Stomach (tissue), 8 donors: ENCODE measurements at regions not wholly inside any gene's neighbourhood (a gene's known extent, or its start where the extent isn't known, plus 50 kb on each side); places are given as distances from the start of the nearest gene placed in this dataset.
"Not testable (repeated sequence)": the region's sequence is repeated elsewhere in the genome, so short reads cannot be mapped to it uniquely, and the experiment has no call there.

Experiments
- DNase-seq, 2 donors: peaks; one replicate each; pipeline versions ENCODE4 v3.0.0 to v3.0.0-alpha.2; 2013 to 2019
- H3K27ac ChIP-seq, 5 donors: fragments of 200-600 bp in 4 of 5; sonication (generic) in 4 of 5; one replicate each; pipeline ENCODE4 v1.5.1; 2013 to 2019; ENCODE audit warnings: mild to moderate bottlenecking in 1 of 5, moderate library complexity in 1 of 5
- H3K27me3 ChIP-seq, 3 donors: fragments of 200-600 bp; sonication (generic); one replicate each; pipeline ENCODE4 v1.5.1; 2017 to 2019; ENCODE audit warnings: mixed run types in 1 of 3
- H3K36me3 ChIP-seq, 4 donors: fragments of 200-600 bp; sonication (generic); 1 replicate in 3 of 4; 2 replicates in 1 of 4; pipeline ENCODE4 v1.5.1; 2016 to 2019
- H3K4me1 ChIP-seq, 4 donors: fragments of 200-600 bp; sonication (generic); one replicate each; pipeline ENCODE4 v1.5.1; 2016 to 2019
- H3K4me3 ChIP-seq, 4 donors: fragments of 200-600 bp; sonication (generic) in 3 of 4; one replicate each; pipeline ENCODE4 v1.5.1; 2016 to 2019; ENCODE audit warnings: mild to moderate bottlenecking in 1 of 4
- H3K9me3 ChIP-seq, 4 donors: fragments of 200-600 bp; sonication (generic); one replicate each; pipeline ENCODE4 v1.5.1; 2016 to 2019
- CTCF ChIP-seq, 7 experiments: fragments of 450-650 bp in 4 of 7; fragments of 200-600 bp in 3 of 7; sonication (generic) in 3 of 7; IDR thresholded peaks; one replicate each; pipeline ENCODE4 v1.5.1; 2016 to 2019; ENCODE audit warnings: antibody characterized with exemption in 7 of 7, control low read depth in 2 of 7, mild to moderate bottlenecking in 1 of 7
- EP300 ChIP-seq: sonication (generic); formaldehyde crosslinking; IDR thresholded peaks from one replicate; pipeline ENCODE4 v1.6.1; 2017; ENCODE audit warnings: antibody characterized with exemption
- POLR2A ChIP-seq, 4 donors: fragments of 450-650 bp; IDR thresholded peaks; one replicate each; pipeline ENCODE4 v1.6.1; 2016; ENCODE audit warnings: antibody characterized with exemption in 4 of 4, control low read depth in 2 of 4, mild to moderate bottlenecking in 1 of 4, moderate library complexity in 1 of 4
- POLR2AphosphoS5 ChIP-seq, 3 donors: sonication (generic); formaldehyde crosslinking; IDR thresholded peaks; one replicate each; pipeline ENCODE4 v1.6.1; 2016; ENCODE audit warnings: antibody characterized with exemption in 3 of 3
- WGBS, 5 donors: extraction: QIAGEN DNeasy Blood & Tissue Kit in 3 of 5; methylation state at CpG; one replicate each; pipeline versions ENCODE4 v1.1.5 to v1.1.7; 2013 to 2018; 5-methylcytosine and 5-hydroxymethylcytosine counted together
- intact Hi-C: fragments of 100-400 bp; cut with DNase I; formaldehyde crosslinking; loops from one replicate; pipeline ENCODE4 v1.15.1; 2023; ENCODE audit warnings: low total_unique reads
- donor health status: healthy with polysubstance abuse.
- donor health status: Bipolar disorder and iron deficiency.
- donor health status: healthy.

GRCh38 chr12:77224346-77224745, 159.0 kb upstream of the E2F7 start:
- no peak for DNase-seq
- H3K27me3 ChIP-seq = no peaks in the 10 kb centered on the region
- H3K4me3 ChIP-seq = no peak overlapping the region
- 76 to 90% (median 85%) methylated on average over 2 of the region's 2 CpGs for WGBS, 5 donors
- H3K4me1 ChIP-seq = peaks cover 0 to 7% (median 0%) of the 10 kb centered on the region in 4 donors
- H3K27ac ChIP-seq = no peak overlapping the region
- intact Hi-C loops = no loop called here
- no peak for TF ChIP-seq CTCF (IDR thresholded peaks at IDR 0.05)
- no peak for TF ChIP-seq POLR2AphosphoS5 (IDR thresholded peaks at IDR 0.05)
- H3K36me3 ChIP-seq = no peaks in the 10 kb centered on the region
- H3K9me3 ChIP-seq = no peaks in the 10 kb centered on the region

GRCh38 chr12:77222336-77222735, 157.0 kb upstream of the E2F7 start:
- Histone ChIP-seq H3K27me3 (no peaks in the 10 kb centered on the region), H3K9me3 (no peaks in the 10 kb centered on the region), H3K4me3 (no peak overlapping the region), H3K4me1 (peaks cover 0 to 6% (median 0%) of the 10 kb centered on the region in 4 donors), H3K36me3 (no peaks in the 10 kb centered on the region), H3K27ac (no peak overlapping the region)
- DNase-seq = peak in 1 of 2 donors; percentile 12
- WGBS, 5 donors = 57 to 78% (median 75%) methylated on average over 2 of the region's 2 CpGs
- peak in 1 of 3 donors; percentile 19 for TF ChIP-seq POLR2AphosphoS5 (IDR thresholded peaks at IDR 0.05)
- no peak for TF ChIP-seq CTCF (IDR thresholded peaks at IDR 0.05)
- no peak for TF ChIP-seq EP300
- intact Hi-C loops = no loop called here

DNA sequence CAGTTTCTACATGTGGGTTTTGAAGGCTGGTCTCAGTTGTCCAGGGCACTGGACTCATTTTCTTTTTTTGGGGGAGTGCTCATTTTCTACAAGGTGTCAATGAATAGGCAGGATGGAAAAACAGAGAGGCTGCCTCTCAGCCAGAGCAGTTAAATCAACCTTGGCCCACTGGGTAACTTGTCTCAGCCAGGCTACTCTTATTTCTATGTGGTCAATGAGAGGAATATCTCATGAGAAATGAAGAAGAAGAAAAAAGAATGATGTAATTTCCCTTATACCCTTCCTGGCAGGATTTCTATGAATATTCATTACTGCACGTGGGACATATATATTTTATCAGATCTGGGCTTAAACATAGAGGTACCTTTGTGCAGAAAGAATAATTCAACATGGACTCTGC, 155.2 kb upstream of the E2F7 start:
- TF ChIP-seq POLR2AphosphoS5 (IDR thresholded peaks at IDR 0.05) = no peak
- TF ChIP-seq EP300 = no peak
- no peak for TF ChIP-seq CTCF (IDR thresholded peaks at IDR 0.05)
- no peak for TF ChIP-seq POLR2A (IDR thresholded peaks at IDR 0.05)
- H3K4me1 ChIP-seq = peaks cover 0 to 6% (median 0%) of the 10 kb centered on the region in 4 donors
- 39 to 63% (median 47%) methylated on average over 1 of the region's 1 CpG for WGBS, 5 donors
- no peaks in the 10 kb centered on the region for H3K36me3 ChIP-seq
- no peak for DNase-seq
- no peak overlapping the region for H3K27ac ChIP-seq
- H3K9me3 ChIP-seq = no peaks in the 10 kb centered on the region
- intact Hi-C loops = no loop called here
- H3K27me3 ChIP-seq = no peaks in the 10 kb centered on the region
- no peak overlapping the region for H3K4me3 ChIP-seq

- H3K9me3 ChIP-seq = no peaks in the 10 kb centered on the region
- no peaks in the 10 kb centered on the region for H3K36me3 ChIP-seq
- H3K27me3 ChIP-seq = no peaks in the 10 kb centered on the region
- H3K4me3 ChIP-seq = no peak overlapping the region
- DNase-seq = no peak
- peaks cover 0 to 12% (median 0%) of the 10 kb centered on the region in 4 donors for H3K4me1 ChIP-seq
- TF ChIP-seq POLR2AphosphoS5 (IDR thresholded peaks at IDR 0.05) = no peak
- no peak for TF ChIP-seq EP300
- TF ChIP-seq POLR2A (IDR thresholded peaks at IDR 0.05) = no peak
- no peak for TF ChIP-seq CTCF (IDR thresholded peaks at IDR 0.05)
- intact Hi-C loops = no loop called here
- no peak overlapping the region for H3K27ac ChIP-seq
- WGBS, 5 donors = 79 to 91% (median 89%) methylated on average over 7 of the region's 7 CpGs
Observed at GRCh38 chr12:77218278-77218677, 152.9 kb upstream of the E2F7 start.

GRCh38 chr12:77216136-77216535, 150.8 kb upstream of the E2F7 start:
- intact Hi-C loops, H3K9me3 ChIP-seq, H3K27ac ChIP-seq, H3K27me3 ChIP-seq, H3K4me3 ChIP-seq, H3K36me3 ChIP-seq, DNase-seq: not testable (repeated sequence)
- WGBS, 5 donors = 86 to 95% (median 88%) methylated on average over 2 of the region's 2 CpGs
- peaks cover 0 to 12% (median 0%) of the 10 kb centered on the region in 4 donors for H3K4me1 ChIP-seq
